Panc1 (cell line): ENCODE measurements at regions not wholly inside any gene's neighbourhood (a gene's known extent, or its start where the extent isn't known, plus 50 kb on each side); places are given as distances from the start of the nearest gene placed in this dataset.

Source experiments
- ATAC-seq: fragments of 200-7000 bp; cut with Tn5 transposase; 2 replicates; pipeline ENCODE4 v1.9.1; 2020; ENCODE audit warnings: mild to moderate bottlenecking, moderate library complexity
- BruUV-seq: library from RNA; stranded (reverse); fragments of 400-500 nt; replicated peaks from 2 replicates; lab custom pipeline; 2021; lab: Mats Ljungman, UMichigan
- CTCF ChIA-PET: fragments of 300-600 bp; sonication (Branson Sonifier 250); formaldehyde crosslinking; loops from one replicate; lab custom pipeline; 2022; ENCODE audit warnings: antibody characterized with exemption; lab: Charles Lee
- POLR2A ChIA-PET: fragments of 300-600 bp; sonication (Branson Sonifier 250); formaldehyde crosslinking; loops from one replicate; lab custom pipeline; 2022; ENCODE audit warnings: antibody characterized with exemption; lab: Charles Lee
- DNase-seq: peaks from one replicate; pipeline ENCODE4 v3.0.0-alpha.2; 2010; ENCODE audit warnings: low read depth, low spot score
- H3K27ac ChIP-seq: 2 replicates; pipeline ENCODE4 v1.5.1; 2011; ENCODE audit warnings: mild to moderate bottlenecking, low read length, inconsistent platforms
- H3K27me3 ChIP-seq: fragments of 200-500 bp; sonication (Bioruptor generic); 2 replicates; pipeline ENCODE4 v1.6.0; 2014; ENCODE audit warnings: low read length, inconsistent platforms; ENCODE audit not compliant: control insufficient read depth, insufficient read depth
- H3K36me3 ChIP-seq: fragments of 200-500 bp; sonication (Bioruptor generic); 2 replicates; pipeline ENCODE4 v1.5.1; 2014; ENCODE audit warnings: inconsistent platforms, mild to moderate bottlenecking, low read length, moderate library complexity; ENCODE audit not compliant: control insufficient read depth, insufficient read depth
- H3K4me1 ChIP-seq: 2 replicates; pipeline ENCODE4 v1.5.1; 2011; ENCODE audit warnings: inconsistent platforms, mild to moderate bottlenecking, low read length, moderate library complexity; ENCODE audit not compliant: control insufficient read depth, insufficient read depth
- H3K4me3 ChIP-seq, 2 experiments: 2 replicates each; pipeline ENCODE4 v1.5.1; 2011 to 2012; ENCODE audit warnings: low read depth in 2 of 2, low read length in 2 of 2, mild to moderate bottlenecking in 2 of 2, inconsistent platforms in 1 of 2, moderate library complexity in 1 of 2
- H3K9me3 ChIP-seq: fragments of 200-500 bp; sonication (Bioruptor generic); 2 replicates; pipeline ENCODE4 v1.5.1; 2014; ENCODE audit warnings: low read depth, mild to moderate bottlenecking, inconsistent platforms, low read length, moderate library complexity; ENCODE audit not compliant: control insufficient read depth, insufficient read depth
- POLR2AphosphoS5 ChIP-seq: IDR thresholded peaks from 2 replicates; pipeline ENCODE4 v1.6.1; 2012; ENCODE audit warnings: mild to moderate bottlenecking, low read depth, low read length, moderate library complexity
- SIN3A ChIP-seq: IDR thresholded peaks from 2 replicates; pipeline ENCODE4 v1.6.1; 2012; ENCODE audit warnings: low read depth, mild to moderate bottlenecking, low read length, moderate library complexity, borderline replicate concordance; ENCODE audit not compliant: insufficient read depth
- TCF7L2 ChIP-seq: IDR thresholded peaks from 2 replicates; pipeline ENCODE4 v1.6.1; 2011; ENCODE audit warnings: mild to moderate bottlenecking, low read depth, low read length, inconsistent platforms
- in situ Hi-C: cut with HindIII; loops from 2 replicates; pipeline ENCODE4 v1.10.0; 2016; ENCODE audit warnings: low sequenced_read_pairs, low pct_unique_long_range_greater_than_20kb
- intact Hi-C: fragments of 100-400 bp; cut with micrococcal nuclease; formaldehyde crosslinking; loops from one replicate; pipeline ENCODE4 v1.10.0; 2022; ENCODE audit not compliant: unreplicated experiment
- TF ChIP-seq, protein P1 (sequence below): fragments of 450-650 bp; IDR thresholded peaks from 2 replicates; pipeline ENCODE4 v1.5.1; 2017; ENCODE audit warnings: mild to moderate bottlenecking
- TF ChIP-seq, protein P2 (sequence below), 2 experiments: IDR thresholded peaks; 2 replicates each; pipeline ENCODE4 v1.6.1; 2011 to 2012; ENCODE audit warnings: low read depth in 2 of 2, control low read depth in 1 of 2, low read length in 1 of 2, mild to moderate bottlenecking in 1 of 2, moderate library complexity in 1 of 2; ENCODE audit not compliant: insufficient read depth in 1 of 2

DNA sequence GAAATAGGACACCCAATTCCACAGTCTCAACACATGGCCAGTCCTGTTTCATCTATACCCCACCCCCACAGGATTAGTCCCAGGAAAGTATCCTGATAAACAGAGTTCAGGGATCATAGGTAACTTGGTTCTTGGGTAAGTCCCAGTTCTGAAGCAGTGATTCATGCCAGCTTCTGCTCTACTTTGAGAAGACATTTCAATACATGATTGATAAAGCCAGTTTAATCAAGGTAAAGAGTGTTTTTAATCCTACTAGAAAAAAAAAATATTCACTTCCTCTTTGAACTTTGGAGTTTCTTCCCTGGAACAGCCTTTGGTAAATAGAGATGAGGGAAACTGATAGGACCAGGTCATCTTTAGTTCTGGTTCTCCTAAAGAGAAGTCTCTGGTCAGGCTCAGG, 142.4 kb downstream of the TLR5 start:
- ChIA-PET CTCF (no interaction called here), POLR2A (no interaction called here)
- H3K4me1 ChIP-seq = no peaks in the 10 kb centered on the region
- no peak overlapping the region for H3K27ac ChIP-seq
- in situ Hi-C loops = no loop called here
- DNase-seq = no peak
- no TSS peak for BruUV-seq
- no peak for TF ChIP-seq POLR2AphosphoS5
- no peak for ATAC-seq
- no peaks in the 10 kb centered on the region for H3K36me3 ChIP-seq
- H3K4me3 ChIP-seq = no peak overlapping the region
- H3K27me3 ChIP-seq = no peaks in the 10 kb centered on the region
- intact Hi-C loops = no loop called here
- no peaks in the 10 kb centered on the region for H3K9me3 ChIP-seq

DNA sequence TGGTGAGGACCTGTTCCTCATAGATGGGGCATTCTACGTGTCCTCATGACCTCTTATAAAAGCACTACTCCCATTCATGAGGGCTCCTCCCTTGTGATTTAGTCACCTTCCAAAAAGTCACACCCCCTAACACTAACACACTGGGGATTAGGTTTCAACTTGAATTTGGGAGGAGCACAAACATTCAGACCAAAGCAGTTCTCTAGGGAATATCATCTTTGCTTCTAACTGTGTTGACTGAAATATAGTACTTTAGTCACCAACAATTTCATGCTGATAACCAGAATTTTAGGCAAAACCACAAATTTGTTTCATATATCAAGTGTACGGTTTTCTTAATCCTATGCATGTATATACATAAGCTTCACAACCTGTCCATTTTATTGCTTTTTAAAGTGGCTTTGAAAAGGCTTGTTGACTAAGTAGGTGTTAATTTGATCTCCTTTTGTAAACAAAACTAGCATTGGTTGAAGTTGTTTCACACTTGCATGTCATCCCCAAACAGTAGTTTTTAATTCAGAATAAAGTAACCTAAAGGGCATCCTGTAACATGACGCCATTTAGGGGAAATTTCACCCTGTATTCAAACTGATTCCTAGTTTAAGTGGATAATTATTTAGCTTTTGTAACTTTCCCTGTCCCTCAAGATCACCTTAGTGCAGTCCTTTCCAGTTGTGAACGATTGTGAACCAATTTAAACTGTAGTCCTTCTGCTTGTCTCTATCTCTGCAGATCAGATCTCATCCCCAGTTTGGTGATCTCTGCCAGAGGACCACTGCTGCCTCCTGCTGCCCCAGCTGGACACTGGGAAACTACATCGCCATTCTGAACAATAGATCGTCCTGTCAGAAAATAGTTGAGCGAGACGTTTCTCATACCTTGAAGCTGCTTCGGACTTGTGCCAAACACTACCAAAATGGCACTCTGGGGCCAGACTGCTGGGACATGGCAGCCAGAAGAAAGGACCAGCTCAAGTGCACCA, 141.1 kb downstream of the TLR5 start:
- Histone ChIP-seq H3K9me3 (no peaks in the 10 kb centered on the region), H3K4me1 (no peaks in the 10 kb centered on the region), H3K4me3 (no peak overlapping the region), H3K27ac (no peak overlapping the region), H3K36me3 (no peaks in the 10 kb centered on the region), H3K27me3 (no peaks in the 10 kb centered on the region)
- no TSS peak for BruUV-seq
- TF ChIP-seq TCF7L2 = no peak
- TF ChIP-seq, protein P1, sequence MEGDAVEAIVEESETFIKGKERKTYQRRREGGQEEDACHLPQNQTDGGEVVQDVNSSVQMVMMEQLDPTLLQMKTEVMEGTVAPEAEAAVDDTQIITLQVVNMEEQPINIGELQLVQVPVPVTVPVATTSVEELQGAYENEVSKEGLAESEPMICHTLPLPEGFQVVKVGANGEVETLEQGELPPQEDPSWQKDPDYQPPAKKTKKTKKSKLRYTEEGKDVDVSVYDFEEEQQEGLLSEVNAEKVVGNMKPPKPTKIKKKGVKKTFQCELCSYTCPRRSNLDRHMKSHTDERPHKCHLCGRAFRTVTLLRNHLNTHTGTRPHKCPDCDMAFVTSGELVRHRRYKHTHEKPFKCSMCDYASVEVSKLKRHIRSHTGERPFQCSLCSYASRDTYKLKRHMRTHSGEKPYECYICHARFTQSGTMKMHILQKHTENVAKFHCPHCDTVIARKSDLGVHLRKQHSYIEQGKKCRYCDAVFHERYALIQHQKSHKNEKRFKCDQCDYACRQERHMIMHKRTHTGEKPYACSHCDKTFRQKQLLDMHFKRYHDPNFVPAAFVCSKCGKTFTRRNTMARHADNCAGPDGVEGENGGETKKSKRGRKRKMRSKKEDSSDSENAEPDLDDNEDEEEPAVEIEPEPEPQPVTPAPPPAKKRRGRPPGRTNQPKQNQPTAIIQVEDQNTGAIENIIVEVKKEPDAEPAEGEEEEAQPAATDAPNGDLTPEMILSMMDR = peak; percentile 29
- TF ChIP-seq SIN3A = no peak
- no peak for TF ChIP-seq POLR2AphosphoS5
- no peak for DNase-seq
- ChIA-PET CTCF (no interaction called here), POLR2A (no interaction called here)
- intact Hi-C loops (no loop called here), in situ Hi-C loops (no loop called here)
- no peak for ATAC-seq

DNA sequence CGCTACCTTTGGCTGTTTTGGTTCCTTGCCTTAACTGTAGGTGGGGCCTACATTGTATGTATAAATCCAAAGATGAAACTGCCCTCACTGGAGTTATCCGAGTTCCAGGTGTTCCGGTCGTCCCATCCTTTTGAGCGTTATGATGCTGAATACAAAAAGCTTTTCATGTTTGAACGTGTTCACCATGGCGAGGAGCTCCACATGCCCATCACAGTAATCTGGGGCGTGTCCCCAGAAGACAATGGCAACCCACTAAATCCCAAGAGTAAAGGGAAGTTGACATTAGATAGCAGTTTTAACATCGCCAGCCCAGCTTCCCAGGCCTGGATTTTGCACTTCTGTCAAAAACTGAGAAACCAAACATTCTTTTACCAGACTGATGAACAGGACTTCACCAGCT, 139.5 kb downstream of the TLR5 start:
- BruUV-seq = no TSS peak
- in situ Hi-C loops = no loop called here
- Histone ChIP-seq H3K27ac (no peak overlapping the region), H3K4me3 (no peak overlapping the region), H3K27me3 (peaks cover 1% of the 10 kb centered on the region; the same call in 1 of the 2 replicates), H3K4me1 (no peaks in the 10 kb centered on the region), H3K36me3 (no peaks in the 10 kb centered on the region), H3K9me3 (no peaks in the 10 kb centered on the region)
- intact Hi-C loops = no loop called here
- DNase-seq (no peak), ATAC-seq (no peak)
- POLR2A ChIA-PET = no interaction called here
- TF ChIP-seq SIN3A = no peak
- TF ChIP-seq, protein P1 = no peak
- TF ChIP-seq, protein P2, sequence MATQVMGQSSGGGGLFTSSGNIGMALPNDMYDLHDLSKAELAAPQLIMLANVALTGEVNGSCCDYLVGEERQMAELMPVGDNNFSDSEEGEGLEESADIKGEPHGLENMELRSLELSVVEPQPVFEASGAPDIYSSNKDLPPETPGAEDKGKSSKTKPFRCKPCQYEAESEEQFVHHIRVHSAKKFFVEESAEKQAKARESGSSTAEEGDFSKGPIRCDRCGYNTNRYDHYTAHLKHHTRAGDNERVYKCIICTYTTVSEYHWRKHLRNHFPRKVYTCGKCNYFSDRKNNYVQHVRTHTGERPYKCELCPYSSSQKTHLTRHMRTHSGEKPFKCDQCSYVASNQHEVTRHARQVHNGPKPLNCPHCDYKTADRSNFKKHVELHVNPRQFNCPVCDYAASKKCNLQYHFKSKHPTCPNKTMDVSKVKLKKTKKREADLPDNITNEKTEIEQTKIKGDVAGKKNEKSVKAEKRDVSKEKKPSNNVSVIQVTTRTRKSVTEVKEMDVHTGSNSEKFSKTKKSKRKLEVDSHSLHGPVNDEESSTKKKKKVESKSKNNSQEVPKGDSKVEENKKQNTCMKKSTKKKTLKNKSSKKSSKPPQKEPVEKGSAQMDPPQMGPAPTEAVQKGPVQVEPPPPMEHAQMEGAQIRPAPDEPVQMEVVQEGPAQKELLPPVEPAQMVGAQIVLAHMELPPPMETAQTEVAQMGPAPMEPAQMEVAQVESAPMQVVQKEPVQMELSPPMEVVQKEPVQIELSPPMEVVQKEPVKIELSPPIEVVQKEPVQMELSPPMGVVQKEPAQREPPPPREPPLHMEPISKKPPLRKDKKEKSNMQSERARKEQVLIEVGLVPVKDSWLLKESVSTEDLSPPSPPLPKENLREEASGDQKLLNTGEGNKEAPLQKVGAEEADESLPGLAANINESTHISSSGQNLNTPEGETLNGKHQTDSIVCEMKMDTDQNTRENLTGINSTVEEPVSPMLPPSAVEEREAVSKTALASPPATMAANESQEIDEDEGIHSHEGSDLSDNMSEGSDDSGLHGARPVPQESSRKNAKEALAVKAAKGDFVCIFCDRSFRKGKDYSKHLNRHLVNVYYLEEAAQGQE (IDR thresholded peaks at IDR 0.05; ENCODE audit: insufficient read depth in 1 of 2, low read depth in 2 of 2, low read length in 1 of 2) = no peak
- TF ChIP-seq TCF7L2 = no peak
- no peak for TF ChIP-seq POLR2AphosphoS5
- CTCF ChIA-PET = no interaction called here
